Right atrium auricular region (tissue), 2 donors: ENCODE measurements at regions not wholly inside any gene's neighbourhood (a gene's known extent, or its start where the extent isn't known, plus 50 kb on each side); places are given as distances from the start of the nearest gene placed in this dataset.

ENCODE experiments used
- DNase-seq: peaks from one replicate; pipeline ENCODE4 v3.0.0-alpha.2; 2019; ENCODE audit warnings: low spot score
- H3K27ac ChIP-seq, 2 donors: fragments of 200-600 bp; sonication (generic); 1 replicate in 1 of 2; 2 replicates in 1 of 2; pipeline ENCODE4 v1.5.1; 2016 to 2019
- H3K27me3 ChIP-seq, 2 donors: fragments of 200-600 bp; sonication (generic); one replicate each; pipeline versions ENCODE4 v1.5.1 to v1.6.0; 2017 to 2019
- H3K36me3 ChIP-seq: fragments of 200-600 bp; sonication (generic); one replicate; pipeline ENCODE4 v1.5.1; 2016
- H3K4me1 ChIP-seq, 2 donors: fragments of 200-600 bp; sonication (generic); one replicate each; pipeline versions ENCODE4 v1.5.1 to v1.6.0; 2017 to 2019
- H3K4me3 ChIP-seq, 2 donors: fragments of 200-600 bp; sonication (generic); 1 replicate in 1 of 2; 2 replicates in 1 of 2; pipeline ENCODE4 v1.5.1; 2017 to 2019; ENCODE audit warnings: mild to moderate bottlenecking in 1 of 2, moderate library complexity in 1 of 2
- H3K9me3 ChIP-seq, 2 donors: fragments of 200-600 bp; sonication (generic); one replicate each; pipeline ENCODE4 v1.5.1; 2019
- TF ChIP-seq, protein P1 (sequence below), 2 donors: fragments of 200-600 bp; sonication (generic); IDR thresholded peaks; one replicate each; pipeline ENCODE4 v1.5.1; 2019; ENCODE audit warnings: antibody characterized with exemption in 2 of 2

DNA sequence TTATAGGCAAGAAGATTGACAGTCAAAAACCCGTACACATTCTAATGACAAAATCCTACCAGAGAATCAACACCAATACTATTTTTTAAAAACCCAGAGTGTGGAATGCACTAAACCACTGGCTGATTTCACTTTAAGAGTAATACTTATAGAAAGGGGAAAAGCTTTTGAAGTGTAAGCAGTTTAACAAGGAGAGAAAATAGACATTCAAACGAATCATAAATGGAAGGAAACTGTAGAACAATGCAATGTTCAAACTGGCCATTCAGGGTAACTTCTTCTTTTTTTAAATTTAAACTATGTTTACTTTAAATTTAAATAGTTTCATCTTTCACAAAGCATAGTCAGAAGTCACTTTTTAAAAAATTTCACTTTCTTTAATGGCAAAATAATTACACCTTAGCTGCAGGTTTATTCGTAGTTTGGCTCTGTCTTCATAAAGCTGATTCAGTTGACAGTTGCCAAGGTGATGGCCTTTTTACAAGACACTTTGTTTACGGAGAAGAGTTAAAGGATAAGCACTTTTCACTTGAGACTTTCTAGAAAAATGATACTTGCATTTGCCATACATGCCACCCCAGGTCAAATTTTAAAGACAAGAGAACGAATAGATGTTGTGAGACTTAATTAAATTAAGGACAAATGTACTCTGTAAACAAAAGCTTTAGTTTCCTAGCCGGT lies 82.4 kb upstream of the KLF3 start:
- H3K27ac ChIP-seq = no peak overlapping the region
- TF ChIP-seq, protein P1, sequence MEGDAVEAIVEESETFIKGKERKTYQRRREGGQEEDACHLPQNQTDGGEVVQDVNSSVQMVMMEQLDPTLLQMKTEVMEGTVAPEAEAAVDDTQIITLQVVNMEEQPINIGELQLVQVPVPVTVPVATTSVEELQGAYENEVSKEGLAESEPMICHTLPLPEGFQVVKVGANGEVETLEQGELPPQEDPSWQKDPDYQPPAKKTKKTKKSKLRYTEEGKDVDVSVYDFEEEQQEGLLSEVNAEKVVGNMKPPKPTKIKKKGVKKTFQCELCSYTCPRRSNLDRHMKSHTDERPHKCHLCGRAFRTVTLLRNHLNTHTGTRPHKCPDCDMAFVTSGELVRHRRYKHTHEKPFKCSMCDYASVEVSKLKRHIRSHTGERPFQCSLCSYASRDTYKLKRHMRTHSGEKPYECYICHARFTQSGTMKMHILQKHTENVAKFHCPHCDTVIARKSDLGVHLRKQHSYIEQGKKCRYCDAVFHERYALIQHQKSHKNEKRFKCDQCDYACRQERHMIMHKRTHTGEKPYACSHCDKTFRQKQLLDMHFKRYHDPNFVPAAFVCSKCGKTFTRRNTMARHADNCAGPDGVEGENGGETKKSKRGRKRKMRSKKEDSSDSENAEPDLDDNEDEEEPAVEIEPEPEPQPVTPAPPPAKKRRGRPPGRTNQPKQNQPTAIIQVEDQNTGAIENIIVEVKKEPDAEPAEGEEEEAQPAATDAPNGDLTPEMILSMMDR (IDR thresholded peaks at IDR 0.05) = no peak

DNA sequence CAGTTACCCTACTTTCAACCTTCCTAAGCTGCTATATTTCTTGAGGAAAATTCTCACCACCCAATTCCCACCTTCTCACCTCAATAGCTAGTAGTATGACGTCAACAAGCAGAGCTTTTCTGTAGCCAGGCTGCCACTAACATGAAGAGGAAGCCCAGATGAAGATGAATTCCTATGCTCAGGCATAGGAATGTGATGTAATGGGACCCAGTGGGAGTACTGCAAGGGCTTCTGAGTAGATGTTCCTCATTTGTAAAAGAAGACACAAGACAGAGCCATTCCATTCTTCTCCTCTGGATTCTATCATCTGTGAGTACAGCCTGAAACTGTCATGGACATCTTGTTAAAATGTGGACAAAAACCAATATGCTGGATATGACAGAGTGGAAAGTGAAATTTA lies 81.6 kb upstream of the KLF3 start:
- H3K36me3 ChIP-seq = no peaks in the 10 kb centered on the region
- DNase-seq = no peak
- TF ChIP-seq, protein P1 (IDR thresholded peaks at IDR 0.05) = no peak
- no peaks in the 10 kb centered on the region for H3K9me3 ChIP-seq
- H3K4me3 ChIP-seq = no peak overlapping the region
- H3K27ac ChIP-seq = no peak overlapping the region
- no peaks in the 10 kb centered on the region for H3K4me1 ChIP-seq
- no peaks in the 10 kb centered on the region for H3K27me3 ChIP-seq

More for the DNA sequence above, 82.4 kb upstream of the KLF3 start:
- Histone ChIP-seq H3K4me1 (no peaks in the 10 kb centered on the region), H3K4me3 (no peak overlapping the region), H3K36me3 (no peaks in the 10 kb centered on the region), H3K9me3 (no peaks in the 10 kb centered on the region), H3K27me3 (no peaks in the 10 kb centered on the region)
- DNase-seq = no peak

DNA sequence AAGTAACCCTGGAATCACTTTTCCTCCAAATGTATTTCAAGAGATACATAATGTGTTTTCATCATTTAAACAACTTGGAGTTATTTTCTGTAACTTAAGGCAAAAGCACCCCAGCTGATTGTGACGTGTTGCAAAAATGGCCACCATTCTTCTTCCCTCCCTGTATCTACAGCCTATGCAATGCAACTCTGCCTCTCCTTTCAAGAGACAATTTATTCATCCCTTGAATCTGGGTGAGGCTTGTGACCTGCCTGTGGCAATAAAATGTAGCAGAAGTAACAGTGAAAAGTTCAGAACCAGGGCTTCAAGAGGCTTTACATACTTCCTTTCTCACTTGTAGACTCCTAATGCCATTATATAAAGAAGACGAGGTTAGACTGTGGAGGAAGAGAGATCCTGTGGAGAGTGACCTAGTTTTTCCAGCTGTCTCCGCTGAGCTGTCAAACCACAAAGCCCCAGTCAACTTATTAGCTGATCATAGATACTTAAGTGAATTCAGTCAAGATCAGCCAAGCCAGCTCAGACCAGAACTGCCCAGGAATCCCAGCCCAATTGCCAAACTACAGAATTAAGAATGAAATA lies 81.0 kb upstream of the KLF3 start:
- TF ChIP-seq, protein P1 (IDR thresholded peaks at IDR 0.05) = no peak

DNA sequence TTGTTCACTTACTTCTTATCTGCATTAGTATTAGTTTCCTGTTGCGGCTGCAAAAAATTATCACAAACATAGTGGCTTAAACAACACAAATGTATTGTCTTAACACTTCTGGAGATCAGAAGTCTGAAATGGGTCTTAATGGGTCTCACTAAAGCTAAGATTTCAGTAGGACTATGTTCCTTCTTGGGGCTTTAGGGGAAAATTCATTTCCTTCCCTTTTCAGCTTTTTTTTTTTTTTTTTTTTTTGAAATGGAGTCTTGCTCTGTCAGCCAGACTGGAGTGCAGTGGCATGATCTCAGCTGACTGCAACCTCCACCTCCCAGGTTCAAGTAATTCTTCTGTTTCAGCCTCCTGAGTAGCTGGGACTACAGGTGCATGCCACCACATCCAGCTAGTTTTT lies 78.1 kb upstream of the KLF3 start:
- Histone ChIP-seq H3K27me3 (no peaks in the 10 kb centered on the region), H3K9me3 (peaks cover 0 to 2% of the 10 kb centered on the region in 2 donors), H3K36me3 (no peaks in the 10 kb centered on the region), H3K4me3 (no peak overlapping the region), H3K4me1 (no peaks in the 10 kb centered on the region), H3K27ac (no peak overlapping the region)
- TF ChIP-seq, protein P1 (IDR thresholded peaks at IDR 0.05) = no peak
- no peak for DNase-seq

More for the DNA sequence above, 81.0 kb upstream of the KLF3 start:
- Histone ChIP-seq H3K27me3 (no peaks in the 10 kb centered on the region), H3K36me3 (no peaks in the 10 kb centered on the region), H3K4me3 (no peak overlapping the region), H3K27ac (no peak overlapping the region), H3K9me3 (no peaks in the 10 kb centered on the region), H3K4me1 (no peaks in the 10 kb centered on the region)
- peak; percentile 40 for DNase-seq

DNA sequence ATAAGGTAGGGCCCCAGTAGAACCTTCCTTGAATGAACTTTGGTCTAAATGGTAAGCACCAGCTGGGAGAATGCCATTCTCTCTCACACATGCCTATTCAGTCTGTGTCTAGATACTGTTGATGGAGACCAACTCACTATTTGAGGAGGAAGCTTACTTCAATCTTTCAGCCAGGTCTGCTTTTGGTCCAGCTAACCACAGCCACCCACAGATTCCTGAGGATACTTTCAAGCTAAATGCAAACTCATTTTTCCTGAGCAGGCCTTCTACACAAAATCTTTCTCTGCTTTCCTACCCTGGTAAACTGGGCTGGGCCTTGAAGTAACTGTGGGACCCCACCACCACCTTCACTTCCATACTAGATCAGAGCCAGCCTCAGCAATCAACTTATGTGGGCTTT lies 76.9 kb upstream of the KLF3 start:
- TF ChIP-seq, protein P1 (IDR thresholded peaks at IDR 0.05) = no peak
- Histone ChIP-seq H3K36me3 (no peaks in the 10 kb centered on the region), H3K27ac (no peak overlapping the region), H3K4me1 (no peaks in the 10 kb centered on the region), H3K4me3 (no peak overlapping the region), H3K27me3 (no peaks in the 10 kb centered on the region), H3K9me3 (peaks cover 0 to 8% of the 10 kb centered on the region in 2 donors)
- DNase-seq = peak; percentile 1
